Right ventricle myocardium inferior (tissue), 1 donor: ENCODE measurements at regions not wholly inside any gene's neighbourhood (a gene's known extent, or its start where the extent isn't known, plus 50 kb on each side); places are given as distances from the start of the nearest gene placed in this dataset.
"Not testable (repeated sequence)": the region's sequence is repeated elsewhere in the genome, so short reads cannot be mapped to it uniquely, and the experiment has no call there.

Experiments
- ATAC-seq: fragments of 200-7000 bp; cut with Tn5 transposase; one replicate; pipeline ENCODE4 v1.9.1; 2020; ENCODE audit warnings: mild to moderate bottlenecking, moderate library complexity
- DNase-seq: peaks from one replicate; pipeline ENCODE4 v3.0.0; 2021; ENCODE audit errors: missing footprints
- intact Hi-C: fragments of 100-400 bp; cut with DNase I; formaldehyde crosslinking; loops from one replicate; pipeline ENCODE4 v1.11.0; 2022
- donor health status: DM: no; HTN: yes; CAD: no; lungs with severe emphysema.

DNA sequence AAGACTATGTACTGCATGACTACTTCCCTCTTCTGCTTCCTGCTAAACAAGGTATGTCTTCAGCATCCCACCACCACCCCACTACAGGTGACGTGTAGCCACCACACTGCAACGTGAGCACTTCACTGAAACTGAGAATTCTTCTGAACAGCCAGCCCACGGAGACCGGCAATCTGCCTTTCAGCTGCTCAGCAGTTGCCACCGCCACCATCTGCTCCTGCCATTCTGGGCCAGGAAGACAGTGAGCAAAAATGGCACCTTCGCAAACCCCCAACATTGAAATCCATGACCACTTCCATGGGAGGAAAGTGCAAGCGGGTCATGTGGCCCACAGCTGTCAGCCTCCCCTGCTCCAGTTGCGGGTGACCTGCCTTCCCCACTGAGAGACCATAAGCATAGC lies 443.4 kb upstream of the ST8SIA4 start:
- DNase-seq (no peak), ATAC-seq (no peak)
- intact Hi-C loops, result no loop called here

GRCh38 chr5:101338226-101338625 lies 435.1 kb upstream of the ST8SIA4 start:
- DNase-seq, result no peak
- ATAC-seq, result no peak
- intact Hi-C loops, result no loop called here

GRCh38 chr5:101327816-101328215 lies 424.7 kb upstream of the ST8SIA4 start:
- intact Hi-C loops, result no loop called here
- DNase-seq (no peak), ATAC-seq (no peak)

DNA sequence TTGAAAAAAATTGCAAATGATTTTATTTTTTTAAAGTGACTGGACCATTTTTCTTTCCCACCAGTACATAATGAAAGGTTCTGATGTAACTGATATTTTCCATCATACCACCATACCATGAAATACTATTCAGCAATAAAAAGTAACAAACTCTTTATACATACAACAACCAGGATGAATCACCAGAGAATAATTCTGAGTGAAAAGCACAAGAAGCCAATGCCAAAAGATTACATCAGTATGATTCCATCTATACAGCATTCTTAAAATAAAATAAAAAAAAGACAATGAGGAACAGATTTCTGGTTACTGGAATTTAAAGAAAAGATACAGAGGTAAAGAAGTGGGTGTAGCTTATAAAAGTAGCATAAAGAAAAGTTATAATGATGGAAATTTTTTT lies 423.7 kb upstream of the ST8SIA4 start:
- no peak for ATAC-seq
- DNase-seq, result no peak
- intact Hi-C loops, result no loop called here

DNA sequence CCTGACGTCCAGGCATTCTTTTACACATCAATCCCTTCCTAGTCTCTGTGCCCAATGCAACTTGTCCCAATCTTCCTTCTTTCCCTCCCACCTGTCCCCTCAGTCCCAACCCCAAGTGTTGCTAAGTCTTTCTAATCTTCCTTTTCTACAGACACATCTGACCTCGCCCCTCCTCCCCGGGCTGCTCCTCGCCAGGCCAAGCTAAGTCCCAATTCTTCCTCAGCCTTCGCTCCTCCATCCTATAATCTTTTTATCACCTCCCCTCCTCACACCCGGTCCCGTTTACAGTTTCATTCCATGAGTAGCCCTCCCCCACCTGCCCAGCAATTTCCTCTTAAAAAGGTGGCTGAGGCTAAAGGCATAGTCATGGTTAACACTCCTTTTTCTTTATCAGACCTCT lies 413.3 kb upstream of the ST8SIA4 start:
- ATAC-seq, intact Hi-C loops, DNase-seq: not testable (repeated sequence)

GRCh38 chr5:101306391-101307137 lies 403.5 kb upstream of the ST8SIA4 start:
- DNase-seq, result no peak
- ATAC-seq, result no peak
- intact Hi-C loops, result no loop called here

DNA sequence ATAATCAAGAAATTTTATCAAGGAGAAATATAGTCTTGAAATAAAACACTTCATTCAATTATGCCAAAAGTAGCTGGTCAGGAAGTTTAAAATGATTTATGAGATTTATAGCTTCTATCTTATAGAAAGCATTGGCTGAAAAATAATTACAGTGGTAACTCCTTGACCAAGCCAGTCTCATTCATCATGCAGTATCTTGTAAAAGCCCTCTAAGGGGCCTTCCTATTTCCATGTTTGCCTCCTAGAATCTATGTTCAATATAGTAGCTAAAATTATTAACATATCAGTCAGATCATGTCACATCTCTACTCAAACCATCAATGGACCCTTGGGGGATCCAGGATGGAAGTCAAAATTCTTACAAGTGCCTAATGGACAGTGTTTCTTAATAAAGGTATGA lies 393.4 kb upstream of the ST8SIA4 start:
- ATAC-seq (no peak), DNase-seq (no peak)
- intact Hi-C loops, result no loop called here

DNA sequence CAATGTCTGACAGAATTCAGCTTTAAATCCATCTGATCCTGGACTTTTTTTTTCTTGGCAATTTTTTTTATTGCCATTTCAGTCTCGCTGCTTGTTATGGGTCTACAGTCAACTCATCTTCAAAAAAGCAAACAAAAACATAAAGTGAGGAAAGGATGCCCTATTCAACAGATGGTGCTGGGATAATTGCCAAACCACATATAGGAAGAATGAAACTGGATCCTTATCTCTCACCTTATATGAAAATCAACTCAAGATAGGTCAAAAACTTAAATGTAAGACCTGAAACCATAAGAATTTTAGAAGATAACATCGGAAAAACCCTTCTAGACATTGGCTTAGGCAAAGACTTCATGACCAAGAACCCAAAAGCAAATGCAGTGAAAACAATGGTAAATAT lies 389.1 kb upstream of the ST8SIA4 start:
- no peak for ATAC-seq
- intact Hi-C loops, result no loop called here

DNA sequence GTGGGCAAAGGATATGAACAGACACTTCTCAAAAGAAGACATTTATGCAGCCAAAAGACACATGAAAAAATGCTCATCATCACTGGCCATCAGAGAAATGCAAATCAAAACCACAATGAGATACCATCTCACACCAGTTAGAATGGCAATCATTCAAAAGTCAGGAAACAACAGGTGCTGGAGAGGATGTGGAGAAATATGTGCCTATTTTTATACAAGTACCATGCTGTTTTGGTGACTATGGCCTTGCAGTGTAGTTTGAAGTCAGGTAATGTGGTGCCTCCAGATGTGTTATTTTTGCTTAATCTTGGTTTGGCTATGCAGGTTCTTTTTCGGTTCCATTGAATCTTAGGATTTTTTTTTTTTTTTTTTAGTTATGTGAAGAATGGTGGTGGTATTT lies 387.7 kb upstream of the ST8SIA4 start:
- intact Hi-C loops, DNase-seq, ATAC-seq: not testable (repeated sequence)

More for the DNA sequence above, 389.1 kb upstream of the ST8SIA4 start:
- no peak for DNase-seq

DNA sequence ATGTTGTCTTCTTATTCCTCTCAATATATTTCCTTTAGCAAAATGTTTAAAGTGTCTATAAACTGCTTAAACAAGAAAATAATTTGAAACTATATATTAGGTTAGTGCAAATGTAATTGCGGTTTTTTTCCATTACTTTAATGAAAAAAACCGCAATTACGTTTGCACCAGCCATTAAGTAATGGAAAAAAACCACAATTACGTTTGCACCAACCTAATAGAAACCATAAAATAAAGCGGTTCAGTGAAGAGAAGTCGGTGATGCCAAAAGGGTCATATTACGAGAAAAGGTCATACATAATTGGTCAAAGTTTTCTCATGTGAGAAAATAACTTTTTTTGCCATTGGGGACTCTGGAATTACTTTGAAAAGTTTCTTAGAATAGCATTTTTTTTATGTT lies 385.6 kb upstream of the ST8SIA4 start:
- intact Hi-C loops, result no loop called here
- no peak for ATAC-seq
- DNase-seq, result no peak

DNA sequence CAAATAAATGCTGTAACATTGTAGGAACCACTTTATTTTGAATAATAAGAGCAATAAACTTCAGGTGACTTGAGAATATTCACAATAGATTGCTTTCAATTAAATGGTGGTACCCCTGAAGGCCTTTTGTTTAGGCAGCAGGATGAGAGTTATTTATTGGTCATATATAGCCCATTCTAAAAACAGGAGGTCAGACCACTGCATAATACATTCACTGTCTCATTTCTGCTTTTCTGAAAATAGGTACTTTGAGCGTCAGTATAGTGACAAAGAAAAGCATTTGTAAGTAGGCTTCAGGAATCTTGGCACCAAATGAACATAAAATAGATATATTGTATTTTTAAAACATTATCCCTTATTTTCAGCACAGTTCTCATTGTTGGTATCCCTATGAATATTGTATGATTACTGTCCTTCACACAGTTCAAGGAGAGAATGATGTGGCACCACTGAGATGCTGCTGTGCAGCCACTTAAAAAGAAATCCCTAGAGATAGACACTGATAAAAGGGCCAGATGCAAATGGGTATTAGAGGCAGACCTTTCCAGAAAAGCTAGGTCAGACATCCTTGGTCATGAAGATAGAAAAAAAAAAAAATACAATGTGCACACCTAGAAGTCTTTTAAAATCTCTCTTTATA lies 381.8 kb upstream of the ST8SIA4 start:
- intact Hi-C loops, result no loop called here
- DNase-seq (no peak), ATAC-seq (no peak)

DNA sequence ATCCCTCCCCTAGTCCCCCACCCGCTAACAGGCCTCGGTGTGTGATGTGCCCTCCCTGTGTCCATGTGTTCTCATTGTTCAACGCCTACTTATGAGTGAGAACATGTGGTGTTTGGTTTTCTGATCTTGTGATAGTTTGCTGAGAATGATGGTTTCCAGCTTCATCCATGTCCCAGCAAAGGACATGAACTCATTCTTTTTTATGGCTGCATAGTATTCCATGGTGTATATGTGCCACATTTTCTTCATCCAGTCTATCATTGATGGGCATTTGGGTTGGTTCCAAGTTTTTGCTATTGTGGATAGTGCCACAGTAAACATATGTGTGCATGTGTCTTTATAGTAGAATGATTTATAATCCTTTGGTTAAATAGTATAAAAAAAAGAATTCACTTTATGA lies 380.9 kb upstream of the ST8SIA4 start:
- ATAC-seq, DNase-seq, intact Hi-C loops: not testable (repeated sequence)

GRCh38 chr5:101278917-101279316 lies 375.8 kb upstream of the ST8SIA4 start:
- DNase-seq (no peak), ATAC-seq (no peak)
- intact Hi-C loops, result no loop called here

GRCh38 chr5:101278011-101278687 lies 375.1 kb upstream of the ST8SIA4 start:
- intact Hi-C loops, result no loop called here
- ATAC-seq (no peak), DNase-seq (no peak)

DNA sequence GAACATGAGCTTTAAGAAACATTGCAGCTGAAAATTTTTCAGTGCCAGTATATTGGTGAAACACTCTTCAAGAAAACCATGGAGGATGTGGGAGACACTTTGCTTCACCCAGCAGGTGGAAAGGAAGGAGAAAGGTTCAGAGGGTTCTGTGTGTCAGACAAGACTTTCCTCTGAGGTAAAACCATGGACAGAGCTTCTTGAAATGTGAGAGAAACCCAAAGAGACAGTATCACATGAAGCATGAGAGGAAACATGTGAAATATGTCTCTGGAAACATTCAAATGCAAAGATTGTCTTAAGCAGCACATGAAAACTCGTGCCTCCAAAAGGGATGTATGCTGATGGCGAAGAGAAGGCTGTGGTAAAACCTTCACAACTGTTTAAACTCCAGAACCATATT lies 368.9 kb upstream of the ST8SIA4 start:
- intact Hi-C loops, result no loop called here
- DNase-seq (no peak), ATAC-seq (no peak)

GRCh38 chr5:101271416-101271815 lies 368.3 kb upstream of the ST8SIA4 start:
- intact Hi-C loops, result no loop called here
- no peak for DNase-seq
- no peak for ATAC-seq

DNA sequence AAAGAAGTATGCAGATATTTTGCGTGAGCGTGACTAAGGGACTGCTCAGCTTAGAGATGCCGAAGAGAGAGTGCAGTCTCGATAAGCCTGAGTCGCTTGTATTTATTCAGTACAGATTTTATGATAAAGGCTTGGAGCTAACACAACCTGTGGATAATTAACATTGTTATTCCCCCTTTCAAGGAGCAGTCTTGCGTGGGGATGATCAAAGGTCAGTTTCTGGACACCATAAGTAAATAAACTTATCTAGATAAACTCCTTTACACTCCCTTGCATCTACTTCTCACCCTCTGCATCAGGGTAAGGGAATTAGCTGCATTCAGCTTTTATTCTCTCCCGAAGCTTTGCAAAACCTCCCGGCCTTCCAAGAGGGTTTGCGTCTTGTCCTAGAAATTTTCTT lies 357.8 kb upstream of the ST8SIA4 start:
- intact Hi-C loops, result no loop called here
- DNase-seq (no peak), ATAC-seq (no peak)

DNA sequence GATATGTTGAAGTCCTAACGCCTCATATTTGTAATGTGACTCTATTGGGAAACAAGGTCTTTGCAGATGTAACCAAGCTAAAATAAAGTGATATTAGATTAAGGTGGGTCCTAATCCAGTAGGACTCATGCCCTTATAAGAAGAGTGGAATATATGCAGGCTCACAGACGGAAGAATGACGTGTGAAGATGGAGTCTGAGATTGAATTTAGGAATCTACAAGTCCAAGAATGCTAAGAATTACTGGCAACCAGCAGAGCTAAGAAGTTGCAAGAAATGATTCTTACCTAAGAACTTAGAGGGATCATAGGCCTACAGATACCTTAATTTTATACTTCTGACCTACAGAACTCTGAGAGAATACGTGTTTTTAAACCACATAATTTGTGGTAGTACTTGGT lies 350.0 kb upstream of the ST8SIA4 start:
- DNase-seq (no peak), ATAC-seq (no peak)
- intact Hi-C loops, result no loop called here

DNA sequence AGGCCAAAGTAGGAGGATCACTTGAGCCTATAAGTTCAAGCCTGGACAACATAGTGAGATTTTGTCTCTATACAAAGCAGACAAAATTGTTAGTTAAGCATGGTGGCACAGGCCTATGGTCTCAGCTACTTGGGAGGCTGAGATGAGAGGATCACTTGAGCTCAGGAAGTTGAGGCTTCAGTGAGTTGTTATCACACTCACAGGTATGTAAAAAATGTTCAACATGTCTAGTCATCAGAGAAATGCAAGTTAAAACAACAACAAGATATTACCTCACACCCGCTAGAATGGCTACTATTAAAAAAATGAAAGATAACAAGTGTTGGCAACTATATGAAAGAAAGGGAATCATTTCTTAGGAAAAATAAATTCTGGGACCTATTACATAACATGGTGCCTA lies 341.5 kb upstream of the ST8SIA4 start:
- intact Hi-C loops, result no loop called here
- no peak for DNase-seq
- ATAC-seq, result no peak

DNA sequence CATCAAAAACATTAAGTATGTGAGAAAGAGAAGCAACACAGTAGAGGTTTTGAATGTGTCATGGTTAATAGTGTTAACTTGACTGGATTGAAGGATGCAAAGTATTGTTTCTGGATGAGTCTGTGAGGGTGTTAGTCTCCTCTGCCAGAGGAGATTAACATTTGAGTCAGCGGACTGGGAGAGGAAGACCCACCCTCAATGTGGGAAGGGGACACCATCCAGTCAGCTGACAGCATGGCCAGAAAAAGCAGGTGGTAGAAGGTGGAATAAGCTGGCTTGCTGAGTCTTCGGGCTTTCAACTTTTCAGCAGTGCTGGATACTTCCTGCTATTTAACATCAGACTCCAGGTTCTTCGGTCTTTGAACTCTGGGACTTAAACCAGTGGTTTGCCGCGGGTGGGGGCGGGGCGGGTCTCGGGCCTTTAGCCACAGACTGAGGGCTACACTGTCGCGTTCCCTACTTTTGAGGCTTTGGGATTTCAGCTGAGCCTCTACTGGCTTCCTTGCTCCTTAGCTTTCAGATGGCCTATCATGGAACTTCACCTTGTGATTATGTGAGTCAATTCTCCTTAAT lies 309.9 kb upstream of the ST8SIA4 start:
- DNase-seq (no peak), ATAC-seq (no peak)
- intact Hi-C loops, result no loop called here
